ENCODE measurements at regions not wholly inside any gene's neighbourhood (a gene's known extent, or its start where the extent isn't known, plus 50 kb on each side); places are given as distances from the start of the nearest gene placed in this dataset.
A peak's percentile ranks its signal among the peaks of the same experiment; 100 is the strongest.

DNA sequence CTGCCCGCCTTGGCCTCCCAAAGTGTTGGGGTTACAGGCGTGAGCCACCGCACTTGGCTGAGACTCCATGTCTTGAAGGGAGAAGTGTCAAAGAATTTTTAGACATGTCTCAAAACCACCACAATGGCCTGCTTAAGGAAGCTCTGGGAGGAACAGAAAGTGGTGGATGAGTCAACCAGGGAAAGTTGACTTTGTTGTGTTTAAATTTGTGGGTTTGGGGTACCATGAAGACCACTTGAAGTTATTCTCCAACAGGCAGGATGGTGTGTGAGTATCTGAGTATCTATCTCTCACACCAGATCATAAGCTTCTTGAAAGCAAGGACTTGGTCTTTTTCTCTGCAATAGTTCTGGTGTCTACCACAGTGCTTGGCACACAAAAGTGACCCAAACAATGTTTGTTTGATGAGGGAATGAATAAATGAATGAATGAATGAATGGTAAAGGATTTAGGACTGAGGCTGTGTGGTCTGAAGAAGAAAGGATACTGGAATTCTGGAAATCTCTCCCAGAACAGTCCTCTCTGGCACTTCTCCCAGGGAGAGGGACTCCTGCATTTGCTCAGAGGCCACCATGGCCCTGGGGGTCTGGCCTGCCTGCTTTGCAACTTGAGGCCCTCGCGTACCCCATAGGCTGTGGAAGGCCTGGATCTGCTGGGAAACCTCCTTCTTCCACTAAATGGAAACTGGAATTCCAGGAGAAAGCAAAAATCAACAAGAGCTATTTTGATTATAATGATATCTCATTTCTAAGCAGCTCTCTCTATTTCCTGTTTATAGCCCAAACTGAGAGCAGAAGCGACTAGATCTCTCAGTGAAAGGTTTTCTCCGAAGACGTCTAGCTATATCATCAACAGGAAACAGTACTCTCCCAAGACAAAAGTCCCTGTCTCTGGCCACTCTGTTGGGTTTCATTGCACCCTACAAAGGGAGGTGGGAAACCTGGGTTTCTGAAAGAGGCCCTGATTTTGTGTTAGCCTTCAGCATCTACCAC is 187.9 kb downstream of the PALM2AKAP2 start:
- TF ChIP-seq, protein P1, sequence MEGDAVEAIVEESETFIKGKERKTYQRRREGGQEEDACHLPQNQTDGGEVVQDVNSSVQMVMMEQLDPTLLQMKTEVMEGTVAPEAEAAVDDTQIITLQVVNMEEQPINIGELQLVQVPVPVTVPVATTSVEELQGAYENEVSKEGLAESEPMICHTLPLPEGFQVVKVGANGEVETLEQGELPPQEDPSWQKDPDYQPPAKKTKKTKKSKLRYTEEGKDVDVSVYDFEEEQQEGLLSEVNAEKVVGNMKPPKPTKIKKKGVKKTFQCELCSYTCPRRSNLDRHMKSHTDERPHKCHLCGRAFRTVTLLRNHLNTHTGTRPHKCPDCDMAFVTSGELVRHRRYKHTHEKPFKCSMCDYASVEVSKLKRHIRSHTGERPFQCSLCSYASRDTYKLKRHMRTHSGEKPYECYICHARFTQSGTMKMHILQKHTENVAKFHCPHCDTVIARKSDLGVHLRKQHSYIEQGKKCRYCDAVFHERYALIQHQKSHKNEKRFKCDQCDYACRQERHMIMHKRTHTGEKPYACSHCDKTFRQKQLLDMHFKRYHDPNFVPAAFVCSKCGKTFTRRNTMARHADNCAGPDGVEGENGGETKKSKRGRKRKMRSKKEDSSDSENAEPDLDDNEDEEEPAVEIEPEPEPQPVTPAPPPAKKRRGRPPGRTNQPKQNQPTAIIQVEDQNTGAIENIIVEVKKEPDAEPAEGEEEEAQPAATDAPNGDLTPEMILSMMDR (IDR thresholded peaks at IDR 0.05) = no peak
- Mint-ChIP-seq H3K27me3 (ENCODE audit: insufficient read depth) (no peaks in the 10 kb centered on the region), H3K9me3 (no peaks in the 10 kb centered on the region), H3K36me3 (ENCODE audit: low read depth) (no peaks in the 10 kb centered on the region), H3K4me3 (no peak overlapping the region), H3K4me1 (ENCODE audit: low read depth) (0 out of 2 replicates have a peak, but pooled peaks cover 9% of the 10 kb centered on the region), H3K27ac (no peak overlapping the region)
- DNase-seq = no peak

DNA sequence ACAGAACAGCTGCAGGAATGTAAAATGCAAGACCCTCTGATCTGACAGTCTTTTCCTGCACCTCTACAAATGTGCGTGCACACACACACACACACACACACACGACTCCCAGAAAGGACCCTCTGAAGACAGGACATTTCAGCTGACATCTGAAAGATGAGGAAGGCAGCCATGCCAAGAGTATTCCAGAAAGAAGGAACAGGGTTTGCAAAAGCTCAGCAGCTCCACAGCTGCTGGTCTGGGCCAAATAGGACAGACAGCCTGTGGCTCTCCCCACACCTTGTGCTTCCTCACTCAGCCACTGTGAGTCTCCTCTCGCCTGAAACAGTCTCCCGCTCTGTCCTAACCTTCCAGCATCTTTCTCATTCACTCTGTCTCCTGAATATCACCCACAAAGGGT is 189.0 kb downstream of the PALM2AKAP2 start:
- Mint-ChIP-seq H3K4me1 (ENCODE audit: low read depth) (peaks cover 13% of the 10 kb centered on the region), H3K4me3 (no peak overlapping the region)
- TF ChIP-seq, protein P1 (IDR thresholded peaks at IDR 0.05) = peak; percentile 38

DNA sequence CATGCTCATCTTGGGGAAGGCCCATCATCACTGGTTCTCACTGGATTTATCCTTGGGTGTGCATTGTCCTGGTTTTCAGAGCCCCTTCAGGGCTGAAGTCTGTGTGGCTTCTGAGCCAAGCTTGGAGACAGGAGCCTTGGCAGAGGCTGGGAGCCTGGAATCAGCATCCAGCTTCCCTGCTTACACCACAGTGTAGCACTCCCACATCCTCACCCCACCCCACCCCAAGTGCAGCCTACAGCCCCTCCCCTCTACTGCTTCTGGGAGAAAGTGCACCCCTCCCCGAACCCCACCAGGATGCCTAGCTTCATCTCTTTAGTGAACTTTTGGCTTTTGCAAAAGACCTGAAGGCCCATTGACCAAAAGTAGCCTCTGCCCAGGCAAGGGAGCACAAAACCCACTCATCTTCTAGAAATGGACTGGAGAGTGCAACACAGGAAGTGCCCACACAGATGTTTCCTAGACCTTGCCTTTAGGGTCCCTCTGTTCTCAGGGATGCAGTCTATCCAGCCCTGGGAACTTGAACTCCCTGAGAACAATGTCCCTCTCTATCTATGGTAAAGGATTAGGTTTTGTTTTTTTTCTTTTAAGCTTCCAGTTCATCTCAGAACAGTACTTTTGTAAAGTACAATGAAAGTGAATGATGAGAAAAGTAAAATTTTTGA is 189.7 kb downstream of the PALM2AKAP2 start:
- no peak overlapping the region for H3K27ac Mint-ChIP-seq
- H3K4me3 Mint-ChIP-seq = no peak overlapping the region
- peaks cover 4% of the 10 kb centered on the region; the same call in 1 of the 2 replicates for H3K36me3 Mint-ChIP-seq (ENCODE audit: low read depth)
- peaks cover 18% of the 10 kb centered on the region for H3K4me1 Mint-ChIP-seq (ENCODE audit: low read depth)
- no peak for DNase-seq
- TF ChIP-seq, protein P1 (IDR thresholded peaks at IDR 0.05) = no peak
- no peaks in the 10 kb centered on the region for H3K27me3 Mint-ChIP-seq (ENCODE audit: insufficient read depth)
- no peaks in the 10 kb centered on the region for H3K9me3 Mint-ChIP-seq

More for the DNA sequence above, 189.0 kb downstream of the PALM2AKAP2 start:
- Mint-ChIP-seq H3K27me3 (ENCODE audit: insufficient read depth) (no peaks in the 10 kb centered on the region), H3K27ac (no peak overlapping the region), H3K36me3 (ENCODE audit: low read depth) (peaks cover 4% of the 10 kb centered on the region; the same call in 1 of the 2 replicates), H3K9me3 (no peaks in the 10 kb centered on the region)
- DNase-seq = peak; percentile 35

DNA sequence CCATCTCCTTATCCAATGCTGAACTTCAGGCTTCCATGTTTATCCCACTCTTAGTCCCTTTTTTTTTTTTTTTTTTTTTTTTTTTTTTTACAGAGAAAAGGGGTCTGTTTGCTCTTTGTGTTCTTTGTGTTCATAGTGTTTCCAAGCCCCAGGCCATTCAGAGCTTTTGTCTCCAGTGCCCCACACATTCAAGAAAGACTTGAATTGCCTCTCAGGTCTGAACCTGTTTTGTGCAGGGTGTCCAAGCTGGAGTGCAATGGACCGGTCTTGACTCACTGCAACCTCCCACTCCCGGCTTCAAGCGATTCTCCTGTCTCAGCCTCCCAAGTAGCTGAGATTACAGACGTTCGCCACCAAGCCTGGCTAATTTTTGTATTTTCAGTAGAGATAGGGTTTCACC is 191.2 kb downstream of the PALM2AKAP2 start:
- no peaks in the 10 kb centered on the region for H3K27me3 Mint-ChIP-seq (ENCODE audit: insufficient read depth)
- H3K4me1 Mint-ChIP-seq (ENCODE audit: low read depth) = peaks cover 32% of the 10 kb centered on the region

More for the DNA sequence above, 191.2 kb downstream of the PALM2AKAP2 start:
- Mint-ChIP-seq H3K36me3 (ENCODE audit: low read depth) (peaks cover 4% of the 10 kb centered on the region; the same call in 1 of the 2 replicates), H3K4me3 (no peak overlapping the region), H3K9me3 (no peaks in the 10 kb centered on the region), H3K27ac (no peak overlapping the region)
- TF ChIP-seq, protein P1 (IDR thresholded peaks at IDR 0.05) = no peak
- no peak for DNase-seq

All from HFFc6 (cell line).